OCI-LY1 (cell line): ENCODE measurements at regions not wholly inside any gene's neighbourhood (a gene's known extent, or its start where the extent isn't known, plus 50 kb on each side); places are given as distances from the start of the nearest gene placed in this dataset.

Source experiments
- H2AFZ ChIP-seq: fragments of 200-600 bp; sonication (generic), shearing (Covaris generic); 2 replicates; pipeline ENCODE4 v1.6.0; 2014; ENCODE audit warnings: antibody characterized with exemption, mild to moderate bottlenecking, low read length
- H3F3A ChIP-seq: fragments of 200-600 bp; sonication (generic), shearing (Covaris generic); 2 replicates; pipeline ENCODE4 v1.6.0; 2014; ENCODE audit warnings: mild to moderate bottlenecking, antibody characterized with exemption, low read length, moderate library complexity; ENCODE audit not compliant: insufficient read depth
- H3K27ac ChIP-seq: fragments of 200-600 bp; sonication (generic); 2 replicates; pipeline ENCODE4 v1.5.1; 2014; ENCODE audit warnings: low read length, mixed run types, mild to moderate bottlenecking, low read depth; ENCODE audit not compliant: poor library complexity, severe bottlenecking
- H3K27me3 ChIP-seq: fragments of 200-600 bp; sonication (generic); 2 replicates; pipeline ENCODE4 v1.6.0; 2014; ENCODE audit warnings: antibody characterized with exemption, mild to moderate bottlenecking, low read length, moderate library complexity; ENCODE audit not compliant: insufficient read depth
- H3K36me3 ChIP-seq: fragments of 200-600 bp; sonication (generic); 2 replicates; pipeline ENCODE4 v1.6.1; 2014; ENCODE audit warnings: mild to moderate bottlenecking, antibody characterized with exemption, low read length, moderate library complexity, mixed read lengths; ENCODE audit not compliant: insufficient read depth
- H3K4me1 ChIP-seq: fragments of 200-600 bp; sonication (generic); 2 replicates; pipeline ENCODE4 v1.5.1; 2014; ENCODE audit warnings: mild to moderate bottlenecking, low read length, moderate library complexity; ENCODE audit not compliant: insufficient read depth, severe bottlenecking
- H3K4me2 ChIP-seq: fragments of 200-600 bp; sonication (generic), shearing (Covaris generic); 2 replicates; pipeline ENCODE4 v1.6.1; 2014; ENCODE audit warnings: low read length
- H3K4me3 ChIP-seq: fragments of 200-600 bp; sonication (generic); 2 replicates; pipeline ENCODE4 v1.5.1; 2014; ENCODE audit warnings: low read length, low read depth, mild to moderate bottlenecking, mixed read lengths; ENCODE audit not compliant: poor library complexity, severe bottlenecking
- H3K79me2 ChIP-seq: fragments of 200-600 bp; shearing (Covaris generic); 2 replicates; pipeline ENCODE4 v1.6.1; 2016; ENCODE audit warnings: mixed run types, low read length, mixed read lengths; ENCODE audit not compliant: insufficient read depth
- H3K9ac ChIP-seq: fragments of 200-600 bp; sonication (generic), shearing (Covaris generic); 2 replicates; pipeline ENCODE4 v1.6.1; 2014; ENCODE audit warnings: mild to moderate bottlenecking, low read length, mixed read lengths
- H3K9me2 ChIP-seq: fragments of 200-600 bp; sonication (generic), shearing (Covaris generic); 2 replicates; pipeline ENCODE4 v1.6.1; 2014; ENCODE audit warnings: low read depth, mild to moderate bottlenecking, low read length, mixed read lengths
- H3K9me3 ChIP-seq: fragments of 200-600 bp; shearing (Covaris generic); 2 replicates; pipeline ENCODE4 v1.6.1; 2014; ENCODE audit warnings: low read length, mixed read lengths
- H4K20me1 ChIP-seq: fragments of 200-600 bp; sonication (generic), shearing (Covaris generic); 2 replicates; pipeline ENCODE4 v1.6.0; 2016; ENCODE audit warnings: mild to moderate bottlenecking, low read length; ENCODE audit not compliant: insufficient read depth
- EZH2 ChIP-seq: fragments of 200-600 bp; sonication (generic), shearing (Covaris generic); IDR thresholded peaks from 2 replicates; pipeline ENCODE4 v1.8.0; 2017; ENCODE audit warnings: borderline replicate concordance, mixed run types, mild to moderate bottlenecking, antibody characterized with exemption, low read length, moderate library complexity, mixed read lengths
- TF ChIP-seq, protein P1 (sequence below): fragments of 200-600 bp; sonication (generic), shearing (Covaris generic); IDR thresholded peaks from 2 replicates; pipeline ENCODE4 v1.5.1; 2017; ENCODE audit warnings: mild to moderate bottlenecking, antibody characterized with exemption, low read length, moderate library complexity, mixed read lengths

DNA sequence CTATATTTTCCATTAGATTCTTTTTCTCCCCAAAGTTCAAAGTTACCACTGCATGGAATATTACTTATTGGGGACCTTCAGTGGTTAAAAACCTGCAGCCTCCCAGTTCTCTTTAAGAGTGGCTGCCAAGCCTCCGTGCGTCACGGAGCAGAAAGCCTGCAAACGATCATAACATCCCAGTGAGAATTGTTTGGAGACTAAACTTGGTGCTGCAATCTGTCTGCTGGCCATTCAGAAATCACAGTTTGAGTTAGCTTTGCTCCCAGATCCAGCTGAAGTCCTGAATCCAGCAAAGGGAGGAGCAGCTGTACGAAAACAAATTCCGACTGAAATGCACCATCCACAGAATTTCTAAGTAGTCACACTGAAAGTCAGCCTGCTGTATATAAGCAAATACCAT is 213.5 kb upstream of the PDE10A start:
- Histone ChIP-seq H3K79me2 (no peaks in the 10 kb centered on the region), H3K4me2 (no peak overlapping the region), H4K20me1 (no peaks in the 10 kb centered on the region), H3K9ac (no peak overlapping the region), H3F3A (no peaks in the 10 kb centered on the region), H3K4me1 (no peaks in the 10 kb centered on the region), H3K9me3 (no peaks in the 10 kb centered on the region), H2AFZ (no peak overlapping the region), H3K9me2 (no peaks in the 10 kb centered on the region), H3K36me3 (no peaks in the 10 kb centered on the region), H3K27me3 (no peaks in the 10 kb centered on the region), H3K4me3 (no peak overlapping the region), H3K27ac (no peak overlapping the region)
- TF ChIP-seq EZH2 = no peak
- TF ChIP-seq, protein P1, sequence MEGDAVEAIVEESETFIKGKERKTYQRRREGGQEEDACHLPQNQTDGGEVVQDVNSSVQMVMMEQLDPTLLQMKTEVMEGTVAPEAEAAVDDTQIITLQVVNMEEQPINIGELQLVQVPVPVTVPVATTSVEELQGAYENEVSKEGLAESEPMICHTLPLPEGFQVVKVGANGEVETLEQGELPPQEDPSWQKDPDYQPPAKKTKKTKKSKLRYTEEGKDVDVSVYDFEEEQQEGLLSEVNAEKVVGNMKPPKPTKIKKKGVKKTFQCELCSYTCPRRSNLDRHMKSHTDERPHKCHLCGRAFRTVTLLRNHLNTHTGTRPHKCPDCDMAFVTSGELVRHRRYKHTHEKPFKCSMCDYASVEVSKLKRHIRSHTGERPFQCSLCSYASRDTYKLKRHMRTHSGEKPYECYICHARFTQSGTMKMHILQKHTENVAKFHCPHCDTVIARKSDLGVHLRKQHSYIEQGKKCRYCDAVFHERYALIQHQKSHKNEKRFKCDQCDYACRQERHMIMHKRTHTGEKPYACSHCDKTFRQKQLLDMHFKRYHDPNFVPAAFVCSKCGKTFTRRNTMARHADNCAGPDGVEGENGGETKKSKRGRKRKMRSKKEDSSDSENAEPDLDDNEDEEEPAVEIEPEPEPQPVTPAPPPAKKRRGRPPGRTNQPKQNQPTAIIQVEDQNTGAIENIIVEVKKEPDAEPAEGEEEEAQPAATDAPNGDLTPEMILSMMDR = no peak

- Histone ChIP-seq H3K9me2 (no peaks in the 10 kb centered on the region), H3K4me3 (no peak overlapping the region), H4K20me1 (no peaks in the 10 kb centered on the region), H2AFZ (no peak overlapping the region), H3K27ac (no peak overlapping the region), H3K36me3 (no peaks in the 10 kb centered on the region), H3F3A (no peaks in the 10 kb centered on the region), H3K4me1 (no peaks in the 10 kb centered on the region), H3K4me2 (no peak overlapping the region), H3K27me3 (no peaks in the 10 kb centered on the region), H3K79me2 (no peaks in the 10 kb centered on the region), H3K9ac (no peak overlapping the region), H3K9me3 (no peaks in the 10 kb centered on the region)
- TF ChIP-seq, protein P1 = no peak
- TF ChIP-seq EZH2 = no peak
Observed at GRCh38 chr6:165875946-165876345, 212.9 kb upstream of the PDE10A start.

DNA sequence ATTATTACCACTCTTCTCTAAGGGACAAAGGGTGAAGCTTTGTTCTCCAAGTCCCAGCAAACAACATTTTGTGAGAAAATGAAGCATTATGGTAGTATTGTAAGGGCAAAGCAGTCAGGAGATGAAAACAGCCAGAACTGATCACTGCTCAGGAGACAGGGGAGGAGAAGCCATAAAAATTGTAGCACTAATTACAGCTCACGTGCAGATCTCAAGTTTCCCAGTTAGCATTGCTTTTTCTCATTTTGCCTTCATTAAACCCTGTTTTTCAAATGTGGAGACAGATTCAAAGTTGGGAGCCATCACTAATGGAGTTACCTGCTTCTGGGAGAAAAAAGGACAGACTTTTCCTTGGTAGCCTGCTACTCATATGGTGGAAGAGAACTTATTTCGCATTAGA is 210.9 kb upstream of the PDE10A start:
- H3K27ac ChIP-seq = no peak overlapping the region
- no peaks in the 10 kb centered on the region for H3K9me2 ChIP-seq
- H3K9me3 ChIP-seq = no peaks in the 10 kb centered on the region
- H3K4me1 ChIP-seq = no peaks in the 10 kb centered on the region
- no peak overlapping the region for H3K4me2 ChIP-seq
- H4K20me1 ChIP-seq = no peaks in the 10 kb centered on the region
- H2AFZ ChIP-seq = no peak overlapping the region
- H3K36me3 ChIP-seq = no peaks in the 10 kb centered on the region
- no peaks in the 10 kb centered on the region for H3K79me2 ChIP-seq
- no peaks in the 10 kb centered on the region; the same call in 1 of the 2 replicates for H3K27me3 ChIP-seq
- TF ChIP-seq, protein P1 = no peak
- no peak for TF ChIP-seq EZH2
- H3F3A ChIP-seq = no peaks in the 10 kb centered on the region
- H3K4me3 ChIP-seq = no peak overlapping the region
- H3K9ac ChIP-seq = no peak overlapping the region
